B cell (primary cell): ENCODE measurements at regions not wholly inside any gene's neighbourhood (a gene's known extent, or its start where the extent isn't known, plus 50 kb on each side); places are given as distances from the start of the nearest gene placed in this dataset.
A peak's percentile ranks its signal among the peaks of the same experiment; 100 is the strongest.

Experiments used
- ATAC-seq: fragments of 200-7000 bp; cut with Tn5 transposase; one replicate; pipeline ENCODE4 v1.10.0; 2021; ENCODE audit warnings: low read depth, mild to moderate bottlenecking, moderate number of reproducible peaks, moderate library complexity
- CTCF ChIA-PET: fragments of 350-600 bp; sonication (Branson Sonifier 250); formaldehyde crosslinking; loops from one replicate; lab custom pipeline; 2021; ENCODE audit warnings: antibody characterized with exemption, inconsistent platforms; lab: Charles Lee
- POLR2A ChIA-PET: fragments of 350-600 bp; sonication (Branson Sonifier 250); formaldehyde crosslinking; loops from one replicate; lab custom pipeline; 2021; ENCODE audit warnings: antibody characterized with exemption; lab: Charles Lee
- DNase-seq: peaks from one replicate; pipeline ENCODE4 v3.0.0; 2013
- H2AFZ ChIP-seq: 2 replicates; pipeline ENCODE4 v1.6.1; 2012; ENCODE audit warnings: mild to moderate bottlenecking, low read depth, low read length; ENCODE audit not compliant: insufficient read depth, poor library complexity, severe bottlenecking
- H3K27ac ChIP-seq, 2 donors: 1 replicate in 1 of 2; 2 replicates in 1 of 2; pipeline ENCODE4 v1.5.1; 2012 to 2013; ENCODE audit warnings: low read length in 2 of 2, mild to moderate bottlenecking in 2 of 2, moderate library complexity in 1 of 2
- H3K27me3 ChIP-seq, 4 experiments: fragments of 200-600 bp in 1 of 4; sonication (generic) in 1 of 4; replicated peaks in 1 of 4; 1 replicate in 2 of 4; 2 replicates in 2 of 4; pipeline versions ENCODE4 v1.6.1 to v1.7.0; 2013 to 2016; ENCODE audit warnings: low read length in 3 of 4, mild to moderate bottlenecking in 2 of 4, mixed read lengths in 1 of 4, moderate library complexity in 1 of 4; ENCODE audit not compliant: insufficient read depth in 4 of 4, control insufficient read depth in 3 of 4; ENCODE audit errors: control extremely low read depth in 1 of 4
- H3K36me3 ChIP-seq, 2 experiments: replicated peaks in 1 of 2; 1 replicate in 1 of 2; 2 replicates in 1 of 2; pipeline versions ENCODE4 v1.6.1 to v1.7.1; 2013; ENCODE audit warnings: low read length in 1 of 2; ENCODE audit not compliant: insufficient read depth in 2 of 2, control insufficient read depth in 1 of 2; ENCODE audit errors: control extremely low read depth in 1 of 2, extremely low read depth in 1 of 2
- H3K4me1 ChIP-seq, 2 donors: fragments of 200-600 bp in 1 of 2; sonication (generic) in 1 of 2; 1 replicate in 1 of 2; 2 replicates in 1 of 2; pipeline versions ENCODE4 v1.5.1 to v1.6.1; 2013 to 2017; ENCODE audit warnings: low read length in 2 of 2; ENCODE audit not compliant: control insufficient read depth in 2 of 2, insufficient read depth in 2 of 2
- H3K4me2 ChIP-seq: replicated peaks from 2 replicates; pipeline ENCODE3; 2012; ENCODE audit warnings: mild to moderate bottlenecking, low read depth, low read length; ENCODE audit not compliant: poor library complexity, severe bottlenecking
- H3K4me3 ChIP-seq, 5 experiments: fragments of 200-600 bp in 1 of 5; sonication (generic) in 1 of 5; 1 replicate in 3 of 5; 2 replicates in 2 of 5; pipeline versions ENCODE4 v1.5.1 to v1.7.0; 2011 to 2016; ENCODE audit warnings: low read length in 4 of 5, mild to moderate bottlenecking in 4 of 5, low read depth in 2 of 5, control low read depth in 1 of 5, moderate library complexity in 1 of 5; ENCODE audit not compliant: insufficient read depth in 1 of 5; ENCODE audit errors: control extremely low read depth in 1 of 5, extremely low read depth in 1 of 5
- H3K79me2 ChIP-seq: fragments of 200-600 bp; sonication (generic); one replicate; pipeline ENCODE4 v1.6.0; 2016; ENCODE audit warnings: low read length; ENCODE audit not compliant: control insufficient read depth, insufficient read depth
- H3K9ac ChIP-seq: fragments of 200-600 bp; sonication (generic); 2 replicates; pipeline ENCODE4 v1.6.1; 2017; ENCODE audit warnings: mild to moderate bottlenecking, low read length, moderate library complexity
- H3K9me3 ChIP-seq, 3 donors: one replicate each; pipeline versions ENCODE4 v1.6.1 to v1.7.1; 2013; ENCODE audit warnings: low read length in 2 of 3; ENCODE audit not compliant: control insufficient read depth in 2 of 3, insufficient read depth in 1 of 3; ENCODE audit errors: control extremely low read depth in 1 of 3
- H4K20me1 ChIP-seq: 2 replicates; pipeline ENCODE4 v1.6.0; 2012; ENCODE audit warnings: mild to moderate bottlenecking, low read length; ENCODE audit not compliant: insufficient read depth, control insufficient read depth, poor library complexity, severe bottlenecking
- H3K27ac Mint-ChIP-seq: one replicate; pipeline ENCODE4 v1.8.0; 2021; ENCODE audit warnings: mixed read lengths
- H3K27me3 Mint-ChIP-seq: one replicate; pipeline ENCODE4 v1.8.0; 2021; ENCODE audit warnings: mixed read lengths
- H3K4me1 Mint-ChIP-seq: one replicate; pipeline ENCODE4 v1.8.0; 2021; ENCODE audit warnings: mixed read lengths
- H3K4me3 Mint-ChIP-seq: one replicate; pipeline ENCODE4 v1.8.0; 2021; ENCODE audit warnings: mixed read lengths
- H3K9me3 Mint-ChIP-seq: one replicate; pipeline ENCODE4 v1.8.0; 2022; ENCODE audit warnings: mixed read lengths; ENCODE audit not compliant: insufficient read depth
- EZH2 ChIP-seq: IDR thresholded peaks from 2 replicates; pipeline ENCODE4 v1.6.1; 2012; ENCODE audit warnings: borderline replicate concordance, low read depth, mild to moderate bottlenecking, moderate library complexity, low read length; ENCODE audit not compliant: insufficient read depth, poor library complexity, severe bottlenecking
- WGBS: methylation state at CpG from one replicate; pipeline ENCODE4 v1.1.5; 2013; ENCODE audit warnings: missing lambda C conversion rate; ENCODE audit not compliant: insufficient coverage; 5-methylcytosine and 5-hydroxymethylcytosine counted together
- intact Hi-C: fragments of 100-400 bp; cut with micrococcal nuclease; formaldehyde crosslinking; loops from one replicate; pipeline ENCODE4 v1.10.0; 2022
- TF ChIP-seq, protein P1 (sequence below): fragments of 200-600 bp; IDR thresholded peaks from one replicate; pipeline ENCODE4 v1.8.0; 2022; ENCODE audit warnings: antibody characterized with exemption, mild to moderate bottlenecking

DNA sequence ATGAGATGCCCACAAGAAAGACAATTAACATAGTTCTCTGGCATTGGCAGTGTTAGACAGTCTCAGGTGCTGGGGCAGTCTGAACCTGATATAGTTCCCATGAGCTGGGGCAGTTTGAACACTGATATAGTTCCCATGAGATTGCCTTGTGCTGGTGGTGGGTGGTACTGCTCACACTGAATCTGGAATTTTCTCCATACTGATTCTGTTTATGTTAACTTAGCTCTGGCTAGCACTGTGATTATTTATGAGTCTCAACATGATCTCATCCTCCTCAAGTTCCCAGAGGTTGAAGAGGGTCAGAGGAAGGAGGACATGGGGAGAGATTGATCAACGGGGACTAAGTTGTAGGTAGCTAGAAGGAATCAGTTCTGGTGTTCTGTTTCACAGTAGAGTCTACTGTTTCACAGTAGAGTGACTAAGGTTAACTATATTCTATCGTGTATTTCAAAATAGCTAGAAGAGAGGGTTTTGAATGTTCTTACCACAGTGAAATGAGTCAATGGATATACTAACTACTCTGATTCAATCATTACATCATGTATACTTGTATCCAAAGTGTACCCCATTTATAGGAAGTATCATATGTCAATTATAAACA is 379.9 kb downstream of the ADAM29 start:
- ChIA-PET POLR2A (no interaction called here), CTCF (no interaction called here)
- TF ChIP-seq, protein P1, sequence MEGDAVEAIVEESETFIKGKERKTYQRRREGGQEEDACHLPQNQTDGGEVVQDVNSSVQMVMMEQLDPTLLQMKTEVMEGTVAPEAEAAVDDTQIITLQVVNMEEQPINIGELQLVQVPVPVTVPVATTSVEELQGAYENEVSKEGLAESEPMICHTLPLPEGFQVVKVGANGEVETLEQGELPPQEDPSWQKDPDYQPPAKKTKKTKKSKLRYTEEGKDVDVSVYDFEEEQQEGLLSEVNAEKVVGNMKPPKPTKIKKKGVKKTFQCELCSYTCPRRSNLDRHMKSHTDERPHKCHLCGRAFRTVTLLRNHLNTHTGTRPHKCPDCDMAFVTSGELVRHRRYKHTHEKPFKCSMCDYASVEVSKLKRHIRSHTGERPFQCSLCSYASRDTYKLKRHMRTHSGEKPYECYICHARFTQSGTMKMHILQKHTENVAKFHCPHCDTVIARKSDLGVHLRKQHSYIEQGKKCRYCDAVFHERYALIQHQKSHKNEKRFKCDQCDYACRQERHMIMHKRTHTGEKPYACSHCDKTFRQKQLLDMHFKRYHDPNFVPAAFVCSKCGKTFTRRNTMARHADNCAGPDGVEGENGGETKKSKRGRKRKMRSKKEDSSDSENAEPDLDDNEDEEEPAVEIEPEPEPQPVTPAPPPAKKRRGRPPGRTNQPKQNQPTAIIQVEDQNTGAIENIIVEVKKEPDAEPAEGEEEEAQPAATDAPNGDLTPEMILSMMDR = no peak
- no peak for TF ChIP-seq EZH2
- no CpG with 5 or more reads among the region's 2 CpGs for WGBS
- Mint-ChIP-seq H3K27ac (peak overlapping the region; percentile 22), H3K4me3 (no peak overlapping the region), H3K27me3 (no peaks in the 10 kb centered on the region), H3K9me3 (peaks cover 2% of the 10 kb centered on the region), H3K4me1 (no peaks in the 10 kb centered on the region)
- intact Hi-C loops = no loop called here
- H3K4me3 ChIP-seq = no peak overlapping the region
- no peak overlapping the region for H3K27ac ChIP-seq
- no peaks in the 10 kb centered on the region for H3K79me2 ChIP-seq
- no peak overlapping the region for H2AFZ ChIP-seq
- no peak overlapping the region for H3K4me2 ChIP-seq
- no peaks in the 10 kb centered on the region for H3K27me3 ChIP-seq
- peaks cover 0 to 4% (median 0%) of the 10 kb centered on the region in 3 donors for H3K9me3 ChIP-seq
- H4K20me1 ChIP-seq = no peaks in the 10 kb centered on the region
- no peak overlapping the region for H3K9ac ChIP-seq
- no peak for ATAC-seq
- no peaks in the 10 kb centered on the region for H3K36me3 ChIP-seq
- no peaks in the 10 kb centered on the region for H3K4me1 ChIP-seq
- no peak for DNase-seq

DNA sequence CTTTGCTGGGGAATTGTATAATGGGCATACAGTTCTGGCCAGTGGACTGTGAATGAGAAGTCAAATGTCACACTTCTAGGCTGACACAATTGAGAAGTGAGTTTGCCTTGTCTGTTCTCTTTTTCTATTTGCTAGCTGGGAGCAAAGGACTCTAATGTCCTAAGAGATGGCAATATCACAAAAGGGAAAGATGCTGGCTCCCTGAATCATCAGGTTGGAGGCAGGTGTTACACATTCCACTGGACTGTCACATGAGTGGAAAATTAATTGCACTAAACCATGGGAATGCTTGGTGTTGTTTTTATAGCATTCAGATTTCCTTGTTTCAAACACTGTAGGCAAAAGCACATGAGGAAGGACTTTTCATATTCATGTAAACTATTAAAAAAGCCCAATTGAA is 388.3 kb downstream of the ADAM29 start:
- ATAC-seq (no peak), DNase-seq (no peak)
- Histone ChIP-seq H3K79me2 (no peaks in the 10 kb centered on the region), H3K27ac (no peak overlapping the region), H3K9me3 (peaks cover 0 to 4% (median 0%) of the 10 kb centered on the region in 3 donors), H3K4me2 (no peak overlapping the region), H3K27me3 (no peaks in the 10 kb centered on the region), H2AFZ (no peak overlapping the region), H3K4me1 (no peaks in the 10 kb centered on the region), H3K9ac (no peak overlapping the region), H3K4me3 (no peak overlapping the region), H3K36me3 (no peaks in the 10 kb centered on the region), H4K20me1 (no peaks in the 10 kb centered on the region)
- TF ChIP-seq, protein P1 = no peak
- no peak for TF ChIP-seq EZH2
- Mint-ChIP-seq H3K4me3 (no peak overlapping the region), H3K9me3 (peaks cover 2% of the 10 kb centered on the region), H3K27me3 (no peaks in the 10 kb centered on the region), H3K27ac (no peak overlapping the region), H3K4me1 (no peaks in the 10 kb centered on the region)
- intact Hi-C loops = no loop called here
- POLR2A ChIA-PET = no interaction called here
- CTCF ChIA-PET = no interaction called here
